Activated effector memory CD4-positive, alpha-beta T cell treated with anti-CD3 and anti-CD28 coated beads, Interleukin-2, amount 50 U/mL, for 16 hours (primary cell): ENCODE measurements at regions not wholly inside any gene's neighbourhood (a gene's known extent, or its start where the extent isn't known, plus 50 kb on each side); places are given as distances from the start of the nearest gene placed in this dataset.
"Not testable (repeated sequence)": the region's sequence is repeated elsewhere in the genome, so short reads cannot be mapped to it uniquely, and the experiment has no call there.

Experiments used
- DNase-seq: peaks from one replicate; pipeline ENCODE4 v3.0.0-alpha.2; 2020

DNA sequence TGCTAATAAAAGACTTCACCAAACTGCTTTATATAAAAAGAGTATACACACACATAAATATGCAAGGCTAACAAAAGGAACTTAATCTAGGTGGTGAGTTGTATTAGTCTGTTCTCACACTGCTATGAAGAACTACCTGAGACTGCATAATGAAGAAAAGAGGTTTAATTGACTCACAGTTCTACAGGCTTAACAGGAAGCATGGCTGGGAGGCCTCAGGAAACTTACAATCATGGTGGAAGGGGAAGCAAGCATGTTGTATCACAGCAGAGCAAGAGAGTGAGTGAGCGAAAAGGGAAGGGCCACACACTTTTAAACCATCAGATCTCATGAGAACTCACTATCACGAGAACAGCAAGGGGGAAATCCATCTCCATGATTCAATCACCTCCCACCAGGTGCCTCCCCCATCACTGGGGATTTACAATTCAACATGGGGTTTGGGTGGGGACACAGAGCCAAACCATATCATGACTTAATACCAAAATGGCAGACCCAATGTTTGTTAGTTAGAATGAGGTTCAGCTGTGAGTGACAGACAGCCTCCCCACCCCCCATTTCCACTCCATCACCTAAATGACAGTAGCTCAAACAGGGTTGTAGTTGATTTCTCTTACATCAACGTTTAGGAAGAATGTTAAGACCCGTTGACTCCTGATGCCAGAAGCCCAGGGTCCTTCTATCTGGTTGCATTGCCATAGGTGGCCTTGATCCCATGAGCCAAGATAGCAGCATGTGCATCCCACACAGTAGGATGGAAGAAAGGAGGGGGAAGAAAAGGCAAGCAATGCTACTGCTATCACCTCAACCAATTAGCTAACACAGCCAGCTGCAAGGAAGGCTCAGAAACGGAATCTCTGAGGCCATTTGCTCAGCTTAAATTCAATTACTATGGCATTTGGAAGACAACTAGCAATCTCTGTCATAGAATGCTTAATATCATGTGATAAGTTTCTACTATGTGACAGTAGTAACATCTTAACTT, 77.0 kb downstream of the CCDC71L start:
- DNase-seq, result no peak

DNA sequence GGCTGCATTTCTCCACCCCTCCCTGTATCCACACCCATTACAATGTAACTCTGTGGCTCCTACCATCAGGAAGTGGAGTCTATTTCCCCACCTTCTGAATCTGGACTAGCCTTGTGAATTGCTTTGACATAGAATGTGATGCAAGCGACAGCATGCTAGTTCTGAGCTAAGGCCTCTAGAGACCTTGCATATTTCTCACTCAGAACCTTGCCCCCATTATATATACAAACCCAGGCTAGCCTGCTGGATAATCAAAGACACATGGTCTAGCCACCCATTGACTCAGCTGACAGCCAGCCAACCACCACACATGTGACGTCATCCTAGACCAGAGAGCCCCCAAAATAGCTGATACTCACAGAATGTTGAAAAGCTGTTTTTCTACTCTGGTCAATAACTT, 77.9 kb downstream of the CCDC71L start:
- DNase-seq, result no peak

DNA sequence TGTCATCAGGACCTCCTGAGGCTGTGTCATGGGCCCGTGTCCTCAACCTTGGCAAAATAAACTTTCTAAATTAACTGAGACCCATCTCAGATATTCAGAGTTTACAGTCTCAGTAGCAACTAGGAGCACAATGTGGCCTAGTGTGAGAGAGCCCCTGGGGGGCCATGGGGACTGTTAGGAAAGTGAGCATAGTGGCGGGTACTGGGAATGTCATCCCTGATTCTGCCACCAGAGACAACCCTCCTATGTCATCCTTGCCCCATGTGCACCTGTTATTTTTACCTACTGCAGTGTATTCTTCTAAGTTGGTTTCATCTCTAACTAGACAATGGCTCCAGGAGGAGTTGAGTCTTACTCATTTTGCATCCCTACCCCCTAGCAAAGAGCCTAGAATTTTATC, 78.6 kb downstream of the CCDC71L start:
- no peak for DNase-seq

DNA sequence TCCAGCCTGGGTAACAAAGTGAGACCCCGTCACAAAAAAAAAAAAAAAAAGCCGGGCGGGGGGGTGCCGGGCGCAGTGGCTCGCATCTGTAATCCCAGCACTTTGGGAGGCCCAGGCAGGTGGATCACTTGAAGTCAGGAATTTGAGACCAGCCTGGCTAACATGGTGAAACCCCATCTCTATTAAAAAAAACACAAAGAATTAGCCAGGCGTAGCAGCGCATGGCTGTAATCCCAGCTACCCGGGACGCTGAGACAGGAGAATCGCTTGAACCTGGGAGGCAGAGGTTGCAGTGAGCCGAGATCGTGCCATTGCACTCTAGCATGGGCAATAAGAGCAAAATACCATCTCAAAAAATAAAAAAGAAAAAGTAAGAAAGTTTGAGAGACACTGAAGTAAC, 81.9 kb downstream of the CCDC71L start:
- DNase-seq, result not testable (repeated sequence)

DNA sequence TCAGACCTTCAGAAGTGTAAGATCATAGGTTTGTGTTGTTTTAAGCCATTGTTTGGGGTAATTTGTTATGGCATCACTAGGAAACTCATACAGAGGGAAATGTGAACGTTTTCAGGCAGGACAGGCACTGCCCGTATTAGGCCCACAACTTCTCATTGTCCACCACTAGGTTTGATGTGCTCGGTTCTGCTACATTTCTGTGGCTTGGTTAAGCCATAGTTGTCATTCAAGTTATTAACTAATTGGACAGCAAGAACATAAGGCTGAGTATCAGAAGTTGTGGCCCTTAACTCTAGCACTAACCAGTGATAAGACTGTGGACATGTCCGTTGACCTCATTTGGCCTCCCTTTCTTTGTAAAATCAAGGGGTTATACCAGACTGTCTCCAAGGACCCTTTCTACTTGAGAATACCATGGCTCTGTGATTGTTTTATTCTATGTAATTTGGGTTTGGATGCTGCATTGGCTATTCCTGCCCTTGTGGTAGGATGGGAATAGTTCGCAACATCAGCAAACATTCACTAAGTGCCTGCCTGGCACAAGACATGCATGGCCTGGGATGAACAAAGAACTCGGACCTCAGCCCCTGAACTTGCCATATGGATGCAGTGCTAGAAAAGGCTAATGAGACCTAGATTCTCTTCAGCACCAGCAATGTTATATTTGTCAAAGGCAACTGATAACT, 85.7 kb downstream of the CCDC71L start:
- DNase-seq, result no peak

DNA sequence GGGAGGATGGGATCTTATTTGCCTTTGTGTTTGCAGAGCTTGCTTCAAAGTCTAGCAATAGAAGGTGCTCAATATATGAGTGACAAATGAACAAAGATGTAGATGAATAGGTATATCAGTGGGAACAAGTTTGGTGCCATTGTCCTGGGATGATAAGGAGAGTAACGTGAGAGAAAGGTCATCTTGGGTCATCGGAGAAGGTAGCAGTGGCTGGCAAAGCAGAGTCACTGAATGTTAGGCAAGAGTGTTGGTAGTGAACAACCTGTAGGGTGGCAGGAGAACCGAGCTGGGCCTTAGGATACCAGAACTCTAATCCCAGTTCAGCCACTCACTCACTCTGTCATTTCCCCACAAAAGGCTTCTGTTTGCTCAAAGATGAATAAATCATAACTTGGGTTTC, 87.2 kb downstream of the CCDC71L start:
- no peak for DNase-seq

DNA sequence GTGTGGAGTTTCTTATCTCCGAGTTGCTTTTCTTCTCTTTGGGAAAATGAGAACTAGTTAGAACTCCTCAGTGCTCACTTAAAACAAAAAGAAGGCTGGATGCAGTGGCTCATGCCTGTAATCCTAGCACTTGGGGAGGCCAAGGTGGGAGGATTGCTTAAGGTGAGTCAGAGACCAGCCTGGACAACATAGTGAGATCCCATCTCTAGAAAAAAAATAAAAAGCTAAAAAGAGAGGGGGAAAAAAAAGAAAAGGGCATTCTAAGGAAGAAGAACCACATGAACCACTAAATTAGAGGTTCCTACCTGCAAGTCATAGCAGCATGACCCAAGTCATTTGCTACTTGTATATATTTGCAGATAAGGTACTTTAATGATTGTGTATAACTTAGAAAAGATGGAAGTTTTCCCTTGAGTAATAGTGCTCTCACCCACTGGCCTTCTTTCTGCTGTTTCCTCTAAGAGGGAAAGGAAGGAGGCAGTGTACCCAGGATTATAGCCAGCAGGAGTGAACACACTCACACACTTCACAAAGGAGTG, 87.8 kb downstream of the CCDC71L start:
- no peak for DNase-seq

DNA sequence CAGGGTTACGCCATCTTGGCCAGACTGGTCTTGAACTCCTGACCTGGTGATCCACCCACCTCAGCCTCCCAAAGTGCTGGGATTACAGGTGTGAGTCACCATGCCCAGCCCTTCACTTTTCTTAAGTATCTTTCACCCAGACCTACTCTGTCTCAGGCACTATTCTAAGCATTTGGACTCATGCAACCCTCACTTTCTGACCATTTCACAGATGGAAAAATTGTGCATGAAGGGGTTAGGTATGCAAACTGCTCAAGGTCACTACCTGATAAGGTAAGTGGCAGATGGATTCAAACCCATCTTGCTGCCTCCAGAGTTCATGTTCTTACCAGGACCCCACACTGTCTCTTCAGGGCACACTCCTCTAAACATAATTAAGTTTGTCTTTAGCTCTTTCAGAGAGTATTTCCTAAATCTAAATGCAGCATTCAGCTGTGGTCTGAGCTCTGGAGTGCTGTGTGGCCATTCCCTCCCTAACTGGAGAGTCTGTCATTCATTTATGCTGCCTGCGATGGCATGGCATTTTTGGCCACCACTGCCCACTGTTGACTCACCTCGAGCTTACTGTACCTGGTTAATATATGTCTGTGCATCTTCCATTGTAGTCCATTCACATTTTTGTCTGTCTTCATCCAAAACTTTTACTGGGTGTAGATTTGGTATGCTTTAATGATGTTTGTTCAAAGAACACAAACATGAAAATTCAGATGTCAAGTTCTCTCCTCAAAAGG, 88.4 kb downstream of the CCDC71L start:
- DNase-seq, result no peak

DNA sequence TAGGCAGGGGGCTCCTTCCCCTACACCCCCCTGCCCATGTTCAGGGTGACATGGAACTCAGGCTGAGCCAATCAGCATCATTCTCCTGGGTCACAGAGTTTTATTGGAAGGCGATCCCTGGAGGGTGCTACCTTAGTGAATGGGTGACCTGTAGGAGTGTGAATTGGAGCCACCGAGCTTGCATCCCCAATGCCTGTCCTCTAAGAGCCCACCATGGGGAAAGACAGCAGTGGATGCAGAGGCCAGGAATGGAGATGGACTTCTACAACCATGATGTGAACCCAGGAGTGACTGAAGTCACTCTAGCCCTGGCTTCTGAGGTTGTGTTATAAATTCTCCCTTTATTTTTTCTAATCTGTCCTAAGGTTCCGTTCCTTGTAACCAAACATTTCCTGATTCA, 89.4 kb downstream of the CCDC71L start:
- DNase-seq, result no peak

DNA sequence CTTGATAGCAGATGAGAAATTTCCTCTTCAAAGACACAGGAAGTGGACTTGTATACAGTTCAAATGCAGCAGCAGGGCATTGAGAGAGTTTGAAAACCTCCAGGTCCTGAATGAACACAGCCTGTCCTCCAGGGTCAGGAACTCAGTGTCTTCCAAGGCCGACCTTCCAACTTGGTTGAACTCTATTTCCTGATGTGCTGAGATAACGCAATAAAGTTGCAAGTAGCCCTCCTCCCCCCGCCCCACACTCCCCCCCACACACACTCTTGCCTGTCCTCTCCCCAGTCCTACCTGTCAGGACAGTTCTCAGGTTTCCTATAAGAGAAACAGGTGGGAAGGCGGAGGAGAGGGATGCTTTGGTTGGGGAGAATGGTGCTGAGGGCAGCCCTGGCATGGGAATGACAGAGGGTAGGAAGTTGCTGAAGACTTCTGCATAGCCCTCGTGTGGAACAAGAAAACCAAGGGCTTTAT, 90.0 kb downstream of the CCDC71L start:
- no peak for DNase-seq

DNA sequence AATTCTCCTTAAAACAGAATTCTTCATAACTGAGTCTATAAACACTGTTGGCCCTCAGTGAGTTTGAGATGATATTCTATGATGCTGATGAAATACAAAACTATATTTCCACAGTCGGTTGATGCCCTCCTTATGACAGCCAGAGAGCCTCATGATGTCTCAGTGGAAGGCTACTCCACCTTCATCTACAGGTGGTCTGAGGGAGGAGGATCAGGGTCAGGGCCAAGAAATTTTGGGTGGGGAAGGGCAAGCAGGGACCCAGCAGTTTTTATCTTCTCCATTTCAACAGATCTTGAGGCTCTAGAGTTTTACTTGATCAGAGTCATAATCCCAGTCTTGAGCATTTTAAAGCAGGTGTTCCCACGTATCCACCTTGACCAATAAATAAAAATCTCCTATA, 90.8 kb downstream of the CCDC71L start:
- DNase-seq, result no peak

DNA sequence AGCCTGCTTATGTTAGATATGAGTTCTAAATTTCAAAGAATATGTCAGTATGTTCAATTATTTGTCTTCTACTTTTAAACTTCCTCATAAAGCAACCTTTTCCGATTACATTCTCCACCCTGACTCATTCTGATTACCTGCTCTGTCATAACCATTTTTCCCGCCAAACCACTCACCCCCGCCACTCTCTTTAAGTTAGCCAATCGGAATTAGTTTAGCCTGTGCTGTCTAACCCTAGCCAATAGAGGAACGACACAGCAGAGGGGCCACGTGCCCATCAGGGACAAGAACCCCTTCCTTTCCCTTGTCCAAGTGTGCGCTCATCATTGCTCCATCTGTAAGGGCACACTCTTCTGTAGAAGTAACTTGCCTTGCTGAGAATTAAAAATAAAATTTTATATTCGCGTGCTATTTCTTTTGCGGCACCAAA, 91.4 kb downstream of the CCDC71L start:
- DNase-seq, result no peak

DNA sequence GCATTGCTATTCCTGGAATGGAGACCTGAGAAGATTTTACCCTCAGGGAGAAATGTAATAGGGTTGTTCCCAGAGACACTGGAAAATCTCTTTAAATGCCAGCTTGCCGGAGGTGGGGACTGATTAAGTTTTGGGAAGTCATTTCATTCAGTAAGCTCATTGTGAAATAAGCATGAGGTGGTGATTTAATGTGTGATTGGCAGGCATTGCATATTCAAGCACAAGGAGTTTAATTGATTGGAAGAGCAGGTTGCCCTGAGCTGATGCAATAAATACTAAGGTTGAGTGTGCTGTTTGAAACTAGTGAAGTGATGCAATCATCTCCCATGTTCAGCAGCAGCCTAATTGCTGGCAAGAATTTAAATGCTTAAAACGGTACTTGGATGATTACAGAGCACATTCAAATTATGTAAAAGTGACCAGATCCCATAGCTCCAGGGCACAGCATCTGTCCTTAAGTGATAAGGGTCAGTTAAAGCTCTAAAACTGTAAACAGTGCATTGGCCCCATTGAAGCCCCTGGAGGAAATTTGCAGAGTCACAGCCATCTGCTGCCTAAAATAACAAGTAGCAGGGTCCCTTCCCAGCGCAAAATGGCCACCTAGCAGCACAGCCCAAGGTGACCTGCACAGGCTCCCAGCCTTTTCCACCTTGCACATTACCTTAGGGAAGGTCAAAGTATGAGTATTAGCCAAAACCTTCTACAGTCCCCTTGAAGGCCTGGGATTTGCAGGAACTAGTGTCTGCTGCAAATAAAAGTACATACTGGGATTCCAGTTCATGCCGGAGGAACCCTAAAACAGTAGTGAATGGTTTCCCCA, 92.1 kb downstream of the CCDC71L start:
- no peak for DNase-seq

DNA sequence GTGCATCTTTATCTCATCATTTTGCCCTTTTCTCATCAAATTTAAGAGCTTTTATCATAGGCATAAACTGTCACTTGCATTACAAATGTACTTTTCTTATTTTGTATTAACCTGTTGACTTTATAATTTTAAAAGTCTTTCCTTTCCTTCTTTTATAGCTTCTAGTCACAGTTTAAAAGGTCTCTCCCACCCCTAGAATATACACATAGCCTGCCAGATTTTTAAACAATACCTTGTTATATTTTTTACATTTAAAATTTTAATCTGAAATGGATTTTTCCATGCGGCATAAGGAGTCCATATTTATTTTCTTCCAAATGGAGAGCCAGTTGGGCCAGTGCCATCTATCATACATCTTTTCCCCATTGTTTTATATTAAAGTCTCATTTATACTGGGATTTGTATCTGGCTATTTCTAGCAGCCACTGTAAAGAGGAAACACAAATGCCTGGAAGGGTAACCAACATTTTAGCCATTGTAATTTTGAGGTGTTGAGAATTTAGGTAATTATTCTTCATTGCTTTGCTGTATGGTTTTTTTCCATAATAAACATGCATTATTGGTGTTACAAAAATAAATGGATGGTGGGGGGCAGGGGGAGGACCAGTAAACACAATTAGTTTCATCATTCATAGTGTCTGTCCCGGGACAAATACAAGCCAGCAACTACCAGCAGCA, 92.8 kb downstream of the CCDC71L start:
- no peak for DNase-seq

DNA sequence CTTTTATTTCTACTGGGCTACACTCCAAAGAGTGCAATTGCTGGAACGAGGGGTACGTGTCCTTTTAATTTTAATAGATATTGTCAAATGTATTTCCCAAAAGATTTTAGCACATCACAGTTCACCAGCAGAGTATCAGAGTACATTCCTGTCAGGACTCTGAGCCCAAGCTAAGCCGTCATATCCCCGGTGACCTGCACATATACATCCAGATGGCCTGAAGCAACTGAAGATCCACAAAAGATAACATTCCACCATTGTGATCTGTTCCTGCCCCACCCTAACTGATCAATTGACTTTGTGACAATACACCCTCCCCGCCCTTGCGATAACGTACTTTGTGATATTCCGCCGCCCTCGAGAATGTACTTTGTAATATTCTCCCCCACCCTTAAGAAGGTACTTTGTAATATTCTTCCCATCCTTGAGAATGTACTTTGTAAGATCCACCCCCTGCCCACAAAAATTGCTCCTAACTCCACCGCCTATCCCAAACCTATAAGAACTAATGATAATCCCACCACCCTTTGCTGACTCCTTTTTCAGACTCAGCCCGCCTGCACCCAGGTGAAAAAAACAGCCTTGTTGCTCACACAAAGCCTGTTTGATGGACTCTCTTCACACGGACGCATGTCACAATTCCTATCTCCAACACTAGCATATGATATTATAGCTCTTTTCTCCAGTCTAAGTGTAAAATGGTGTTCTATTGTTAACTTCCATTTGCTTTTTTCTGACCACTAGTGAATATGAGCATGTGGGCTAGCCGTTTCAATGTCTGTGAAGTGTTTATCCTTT, 93.6 kb downstream of the CCDC71L start:
- not testable (repeated sequence) for DNase-seq

DNA sequence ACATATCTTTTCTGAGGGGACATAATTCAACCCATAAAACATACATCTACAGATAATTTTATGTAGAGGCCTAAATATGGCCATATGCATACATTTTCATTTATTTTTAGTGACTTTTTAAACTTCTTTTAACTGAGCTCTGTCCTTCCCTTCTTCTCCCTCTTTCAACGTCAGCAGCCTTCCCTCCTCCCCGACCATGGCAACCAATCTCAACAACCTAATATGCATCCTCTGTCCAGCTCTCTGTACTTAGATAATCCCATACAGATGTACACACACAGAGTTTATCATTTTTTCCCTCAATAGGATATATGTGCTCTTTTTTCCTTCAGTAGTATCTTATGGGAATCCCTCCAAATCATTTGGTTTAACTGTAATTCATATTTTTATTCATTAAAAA, 94.3 kb downstream of the CCDC71L start:
- DNase-seq, result no peak

DNA sequence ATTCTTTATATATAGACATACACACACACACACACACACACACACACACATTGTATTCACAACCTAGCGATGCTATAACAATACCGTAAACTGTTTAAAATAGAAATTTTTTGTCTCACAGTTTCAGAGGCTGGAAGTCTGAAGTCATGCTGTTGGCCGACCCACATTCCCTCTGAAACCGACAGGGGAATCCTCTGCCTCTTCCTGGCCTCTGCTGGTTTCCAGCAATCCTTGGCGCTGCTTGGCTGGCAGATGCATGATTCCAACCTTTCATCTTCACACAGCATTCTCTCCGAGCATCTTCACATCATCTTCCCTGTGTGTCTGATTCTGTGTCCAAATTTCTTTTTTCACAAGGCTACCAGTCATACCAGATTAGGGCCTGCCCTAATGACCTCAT, 94.8 kb downstream of the CCDC71L start:
- no peak for DNase-seq

DNA sequence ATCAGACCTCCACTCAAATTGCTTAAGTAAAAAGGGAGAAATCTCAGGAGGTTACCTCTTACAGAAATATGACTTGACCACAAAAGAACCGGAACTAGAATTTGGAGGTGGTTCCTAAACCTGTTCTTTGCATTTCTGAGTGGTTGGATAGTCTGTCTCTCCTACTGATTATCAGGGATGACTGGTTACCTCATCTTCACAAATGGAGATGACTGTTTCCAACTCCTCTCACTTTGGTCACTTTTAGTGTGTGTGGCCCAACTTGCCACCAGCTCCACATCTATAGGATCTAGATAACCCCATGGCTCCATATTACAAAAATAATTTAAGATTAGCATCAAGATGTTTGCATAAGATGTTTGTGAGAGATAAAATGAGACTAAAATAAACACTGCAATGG, 95.5 kb downstream of the CCDC71L start:
- no peak for DNase-seq

DNA sequence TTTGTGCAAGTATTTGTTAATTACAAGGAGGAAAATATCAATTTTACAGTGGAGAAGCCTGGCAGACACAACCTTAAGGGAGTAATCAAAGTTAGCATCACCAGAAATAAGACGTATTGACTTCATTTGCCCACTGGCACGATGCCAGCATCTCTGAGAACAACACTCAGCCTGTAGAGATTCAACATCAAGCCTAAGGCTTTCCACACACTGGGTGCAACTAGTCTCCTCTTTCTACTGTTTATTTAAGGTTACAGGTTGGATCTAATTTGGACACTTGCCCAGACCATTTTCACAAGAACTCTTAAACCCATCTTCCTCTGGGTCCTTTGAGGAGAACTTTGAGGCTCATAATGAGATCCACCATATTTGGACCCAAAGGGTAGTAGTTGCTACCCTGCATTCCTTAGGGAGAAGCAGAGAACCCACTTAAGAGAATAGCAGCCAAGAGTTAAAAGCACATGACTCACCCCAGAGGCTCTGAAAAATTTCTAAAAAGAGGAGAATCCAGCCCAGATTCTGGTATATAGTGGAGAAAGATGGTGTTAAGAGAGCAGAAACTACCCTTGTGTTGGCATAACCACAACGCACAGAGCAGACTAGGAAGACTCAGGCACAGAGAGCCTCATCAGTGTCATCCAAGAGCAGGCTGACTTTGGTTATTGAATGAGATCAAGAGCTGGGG, 97.3 kb downstream of the CCDC71L start:
- DNase-seq, result no peak
